Adrenal gland (tissue), 9 donors: ENCODE measurements at regions not wholly inside any gene's neighbourhood (a gene's known extent, or its start where the extent isn't known, plus 50 kb on each side); places are given as distances from the start of the nearest gene placed in this dataset.

Experiments
- DNase-seq, 7 donors: peaks; one replicate each; pipeline ENCODE4 v3.0.0-alpha.2; 2019 to 2020
- H3K27ac ChIP-seq, 5 donors: fragments of 200-600 bp; sonication (generic) in 4 of 5; 1 replicate in 3 of 5; 2 replicates in 2 of 5; pipeline versions ENCODE4 v1.5.1 to v1.8.0; 2016 to 2020; ENCODE audit warnings: mild to moderate bottlenecking in 1 of 5
- H3K27me3 ChIP-seq: fragments of 200-600 bp; 2 replicates; pipeline ENCODE4 v1.8.0; 2021
- H3K36me3 ChIP-seq, 2 donors: fragments of 200-600 bp; replicated peaks in 1 of 2; 1 replicate in 1 of 2; 2 replicates in 1 of 2; pipeline versions ENCODE4 v1.5.1 to v1.8.0; 2018 to 2022
- H3K4me1 ChIP-seq, 2 donors: fragments of 200-600 bp; replicated peaks in 1 of 2; 1 replicate in 1 of 2; 2 replicates in 1 of 2; pipeline versions ENCODE4 v1.5.1 to v1.8.0; 2018 to 2021
- H3K4me3 ChIP-seq, 4 donors: fragments of 200-600 bp; sonication (generic) in 3 of 4; one replicate each; pipeline ENCODE4 v1.5.1; 2016 to 2018
- H3K9me3 ChIP-seq, 3 donors: fragments of 200-600 bp; sonication (generic) in 1 of 3; replicated peaks in 1 of 3; 1 replicate in 2 of 3; 2 replicates in 1 of 3; pipeline versions ENCODE4 v1.5.1 to v1.8.0; 2016 to 2021
- POLR2A ChIP-seq, 2 donors: fragments of 450-650 bp; IDR thresholded peaks; one replicate each; pipeline ENCODE4 v1.6.1; 2017; ENCODE audit warnings: antibody characterized with exemption in 2 of 2, mild to moderate bottlenecking in 2 of 2, moderate library complexity in 1 of 2
- WGBS, 4 donors: extraction: QIAGEN DNeasy Blood & Tissue Kit in 2 of 4; methylation state at CpG; one replicate each; pipeline versions ENCODE4 v1.1.5 to v1.1.7; 2013 to 2017; 5-methylcytosine and 5-hydroxymethylcytosine counted together
- intact Hi-C, 2 donors: fragments of 100-400 bp; cut with DNase I; formaldehyde crosslinking; loops; one replicate each; pipeline versions ENCODE4 v1.14.1 to v1.15.0; 2022 to 2023
- TF ChIP-seq, protein P1 (sequence below), 6 experiments: fragments of 450-650 bp in 4 of 6; fragments of 200-600 bp in 2 of 6; sonication (generic) in 1 of 6; IDR thresholded peaks; 1 replicate in 5 of 6; 2 replicates in 1 of 6; pipeline versions ENCODE4 v1.5.1 to v1.8.0; 2016 to 2021; ENCODE audit warnings: antibody characterized with exemption in 6 of 6, mild to moderate bottlenecking in 2 of 6, moderate library complexity in 1 of 6
- donor health status: healthy with polysubstance abuse.
- donor health status: Bipolar disorder and iron deficiency.
- donor health status: DM: yes; HTN: yes; CAD: no.
- donor health status: DM: no; HTN: no; CAD: no.
- donor health status: DM: no; HTN: no; CAD: no.

DNA sequence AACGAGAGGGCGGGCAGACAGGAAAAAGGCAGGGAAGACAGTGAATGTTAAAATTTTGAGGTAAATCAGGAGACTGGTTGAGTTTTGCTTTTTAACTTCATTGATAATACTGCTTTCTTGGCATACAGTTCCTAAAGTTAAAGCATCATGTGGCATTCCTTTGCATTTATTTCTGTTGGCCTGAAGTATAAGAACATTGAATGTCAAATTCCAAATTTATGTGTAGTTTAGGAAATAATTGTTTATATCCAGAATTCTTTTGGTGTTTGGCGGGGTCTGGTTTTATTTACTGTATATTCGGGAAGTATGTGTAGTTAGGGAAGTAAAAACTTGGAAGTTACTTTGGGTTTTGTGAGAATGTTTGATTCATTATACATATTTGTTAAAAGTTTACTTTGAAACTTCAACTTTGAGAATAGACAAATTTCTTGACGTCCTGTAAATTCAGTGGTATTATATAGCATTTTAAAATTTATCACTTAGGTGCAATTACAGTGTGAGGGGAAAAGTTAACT lies 83.2 kb downstream of the PTPDC1 start:
- intact Hi-C loops = no loop called here
- H3K4me1 ChIP-seq = peaks cover 19 to 50% of the 10 kb centered on the region in 2 donors

DNA sequence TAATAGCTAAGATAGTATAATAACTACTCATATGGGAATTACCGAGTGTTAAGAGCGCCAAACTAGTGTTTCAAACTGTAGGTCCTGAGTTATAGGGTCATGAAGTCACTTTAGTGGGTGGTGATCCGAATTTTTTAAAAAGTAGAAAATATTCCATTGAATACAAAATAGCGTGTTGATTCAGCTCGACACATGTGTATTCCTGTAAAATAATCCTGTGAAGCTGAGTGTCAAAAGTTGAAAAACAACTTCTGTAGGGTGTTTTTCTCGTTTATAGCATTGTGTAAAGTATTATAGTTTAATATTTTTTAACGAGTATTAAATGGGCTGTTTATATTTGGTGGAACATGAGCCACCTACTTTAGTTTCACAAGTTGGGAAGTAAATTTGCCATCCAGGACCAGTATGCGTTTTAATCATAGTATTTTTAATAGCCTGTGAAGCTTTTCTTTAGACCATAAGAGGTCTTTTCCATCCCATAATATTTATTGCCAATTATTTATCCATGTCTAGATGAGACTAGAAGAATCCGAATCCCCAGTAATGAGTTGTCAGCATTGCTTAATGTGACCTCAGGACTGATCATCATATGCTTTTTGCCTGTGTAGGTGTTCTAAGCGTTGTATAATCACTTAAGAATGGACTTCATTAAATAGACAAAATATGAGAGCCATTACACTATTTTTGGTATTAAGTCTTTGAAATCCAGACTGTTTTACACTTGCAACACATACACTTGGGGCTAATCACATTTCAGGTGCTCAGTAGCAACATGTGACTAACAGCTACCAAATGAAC lies 84.1 kb downstream of the PTPDC1 start:
- Histone ChIP-seq H3K36me3 (no peaks in the 10 kb centered on the region), H3K4me3 (peak overlapping the region in 1 of 4 donors; percentile 95), H3K27me3 (no peaks in the 10 kb centered on the region), H3K9me3 (no peaks in the 10 kb centered on the region), H3K4me1 (peaks cover 24 to 60% of the 10 kb centered on the region in 2 donors), H3K27ac (peak overlapping the region in 3 of 5 donors; percentile 99 to 100 (median 100))
- TF ChIP-seq, protein P1, sequence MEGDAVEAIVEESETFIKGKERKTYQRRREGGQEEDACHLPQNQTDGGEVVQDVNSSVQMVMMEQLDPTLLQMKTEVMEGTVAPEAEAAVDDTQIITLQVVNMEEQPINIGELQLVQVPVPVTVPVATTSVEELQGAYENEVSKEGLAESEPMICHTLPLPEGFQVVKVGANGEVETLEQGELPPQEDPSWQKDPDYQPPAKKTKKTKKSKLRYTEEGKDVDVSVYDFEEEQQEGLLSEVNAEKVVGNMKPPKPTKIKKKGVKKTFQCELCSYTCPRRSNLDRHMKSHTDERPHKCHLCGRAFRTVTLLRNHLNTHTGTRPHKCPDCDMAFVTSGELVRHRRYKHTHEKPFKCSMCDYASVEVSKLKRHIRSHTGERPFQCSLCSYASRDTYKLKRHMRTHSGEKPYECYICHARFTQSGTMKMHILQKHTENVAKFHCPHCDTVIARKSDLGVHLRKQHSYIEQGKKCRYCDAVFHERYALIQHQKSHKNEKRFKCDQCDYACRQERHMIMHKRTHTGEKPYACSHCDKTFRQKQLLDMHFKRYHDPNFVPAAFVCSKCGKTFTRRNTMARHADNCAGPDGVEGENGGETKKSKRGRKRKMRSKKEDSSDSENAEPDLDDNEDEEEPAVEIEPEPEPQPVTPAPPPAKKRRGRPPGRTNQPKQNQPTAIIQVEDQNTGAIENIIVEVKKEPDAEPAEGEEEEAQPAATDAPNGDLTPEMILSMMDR (IDR thresholded peaks at IDR 0.05) = no peak
- no peak for TF ChIP-seq POLR2A (IDR thresholded peaks at IDR 0.05)
- intact Hi-C loops = no loop called here
- no peak for DNase-seq
- WGBS, 4 donors = 8 to 16% (median 12%) methylated on average over 10 of the region's 10 CpGs

More for the DNA sequence above, 83.2 kb downstream of the PTPDC1 start:
- WGBS, 4 donors = 0 to 2% (median 1%) methylated on average over 5 of the region's 5 CpGs
- Histone ChIP-seq H3K9me3 (no peaks in the 10 kb centered on the region), H3K27me3 (no peaks in the 10 kb centered on the region), H3K36me3 (no peaks in the 10 kb centered on the region), H3K4me3 (peak overlapping the region in 3 of 4 donors; percentile 21 to 95 (median 82)), H3K27ac (peak overlapping the region; percentile 70 to 100 (median 100))
- DNase-seq = no peak
- TF ChIP-seq, protein P1 (IDR thresholded peaks at IDR 0.05) = no peak
- TF ChIP-seq POLR2A (IDR thresholded peaks at IDR 0.05) = no peak

DNA sequence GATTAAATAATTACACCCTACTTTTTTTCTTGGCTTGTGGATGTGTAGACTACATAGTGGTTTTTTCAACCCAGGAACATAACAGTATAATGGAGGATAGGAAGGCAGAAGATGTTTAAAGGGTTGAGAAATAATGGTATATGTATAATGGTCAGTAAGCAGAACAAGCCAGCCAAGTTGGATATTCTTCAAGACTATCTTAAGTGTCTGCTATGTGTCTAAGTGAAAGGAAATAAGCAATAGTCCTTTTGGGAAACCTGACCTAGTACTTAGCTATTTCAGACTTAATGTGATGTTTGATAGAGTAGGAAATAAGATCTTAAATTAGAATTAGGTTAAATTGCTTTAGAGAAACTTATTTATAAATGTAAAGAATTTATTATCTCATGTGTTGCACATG lies 85.7 kb downstream of the PTPDC1 start:
- no peaks in the 10 kb centered on the region for H3K9me3 ChIP-seq
- no peaks in the 10 kb centered on the region for H3K27me3 ChIP-seq
- H3K36me3 ChIP-seq = no peaks in the 10 kb centered on the region
- DNase-seq = no peak
- H3K4me3 ChIP-seq = peak overlapping the region in 1 of 4 donors; percentile 95
- TF ChIP-seq, protein P1 (IDR thresholded peaks at IDR 0.05) = no peak
- TF ChIP-seq POLR2A (IDR thresholded peaks at IDR 0.05) = no peak
- intact Hi-C loops = no loop called here
- H3K27ac ChIP-seq = peak overlapping the region in 4 of 5 donors; percentile 13 to 99 (median 25)
- H3K4me1 ChIP-seq = peaks cover 37 to 75% of the 10 kb centered on the region in 2 donors

DNA sequence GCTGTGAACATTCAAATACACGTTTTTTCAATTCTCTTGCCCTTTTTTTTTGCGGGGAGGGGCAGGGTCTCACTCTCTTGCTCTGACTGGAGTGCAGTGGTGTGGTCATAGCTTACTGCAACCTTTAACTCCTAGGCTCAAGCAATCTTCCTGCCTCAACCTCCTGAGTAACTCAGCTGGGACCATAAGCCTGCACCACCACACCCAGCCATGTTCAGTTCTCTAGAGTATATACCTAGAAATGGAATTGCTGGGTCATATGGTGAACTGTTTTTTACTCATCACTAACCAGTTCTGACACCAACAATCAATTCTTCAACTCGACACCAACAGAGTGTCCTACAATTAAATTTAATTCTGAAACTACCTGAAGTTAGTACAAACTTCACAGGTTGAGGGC lies 85.5 kb upstream of the ZNF169 start:
- intact Hi-C loops = no loop called here
- peaks cover 51 to 100% of the 10 kb centered on the region in 2 donors for H3K4me1 ChIP-seq
- no peak overlapping the region for H3K4me3 ChIP-seq
- H3K9me3 ChIP-seq = no peaks in the 10 kb centered on the region
- H3K27me3 ChIP-seq = no peaks in the 10 kb centered on the region
- H3K27ac ChIP-seq = peak overlapping the region in 3 of 5 donors; percentile 1 to 66 (median 60)
- TF ChIP-seq POLR2A (IDR thresholded peaks at IDR 0.05) = no peak
- TF ChIP-seq, protein P1 (IDR thresholded peaks at IDR 0.05) = no peak
- WGBS, 4 donors = 57 to 65% (median 64%) methylated on average over 3 of the region's 3 CpGs
- DNase-seq = no peak
- peaks cover 0 to 21% of the 10 kb centered on the region in 2 donors for H3K36me3 ChIP-seq
